Motor neuron (in vitro differentiated cells): ENCODE measurements at regions not wholly inside any gene's neighbourhood (a gene's known extent, or its start where the extent isn't known, plus 50 kb on each side); places are given as distances from the start of the nearest gene placed in this dataset.
A peak's percentile ranks its signal among the peaks of the same experiment; 100 is the strongest.
"Not testable (repeated sequence)": the region's sequence is repeated elsewhere in the genome, so short reads cannot be mapped to it uniquely, and the experiment has no call there.

Experiments used
- ATAC-seq, 8 experiments: fragments of 200-7000 bp; cut with Tn5 transposase; replicated peaks in 6 of 8; 2 replicates each; pipeline ENCODE4 v1.8.0; 2021; ENCODE audit warnings: mild to moderate bottlenecking in 8 of 8, moderate library complexity in 8 of 8
- H3K27ac ChIP-seq, 2 donors: fragments of 250-450 bp; sonication (Bioruptor Pico); 2 replicates each; pipeline ENCODE4 v1.9.0; 2021; ENCODE audit warnings: antibody characterized with exemption in 2 of 2, mild to moderate bottlenecking in 2 of 2, moderate library complexity in 1 of 2
- H3K4me1 ChIP-seq, 2 donors: fragments of 250-450 bp; sonication (Bioruptor Pico); replicated peaks in 1 of 2; 2 replicates each; pipeline ENCODE4 v1.6.1; 2021; ENCODE audit warnings: antibody characterized with exemption in 2 of 2, mild to moderate bottlenecking in 2 of 2, moderate library complexity in 1 of 2
- H3K4me3 ChIP-seq, 5 donors: fragments of 250-450 bp; sonication (Bioruptor Pico); 2 replicates each; pipeline ENCODE4 v1.9.0; 2021; ENCODE audit warnings: antibody characterized with exemption in 5 of 5, mild to moderate bottlenecking in 5 of 5, moderate library complexity in 4 of 5
- whole genome bisulfite sequencing, 10 experiments: fragments of 450-650 bp; shearing (Covaris generic); methylation state at CpG; one replicate each; pipeline ENCODE4 v1.0.0; 2022; 5-methylcytosine and 5-hydroxymethylcytosine counted together
- in situ Hi-C, 9 experiments: fragments of 400-800 bp; cut with MboI; loops; one replicate each; pipeline ENCODE4 v1.15.0; 2021; ENCODE audit warnings: low sequenced_read_pairs in 9 of 9, low pct_unique_long_range_greater_than_20kb in 2 of 9; ENCODE audit not compliant: unreplicated experiment in 9 of 9

DNA sequence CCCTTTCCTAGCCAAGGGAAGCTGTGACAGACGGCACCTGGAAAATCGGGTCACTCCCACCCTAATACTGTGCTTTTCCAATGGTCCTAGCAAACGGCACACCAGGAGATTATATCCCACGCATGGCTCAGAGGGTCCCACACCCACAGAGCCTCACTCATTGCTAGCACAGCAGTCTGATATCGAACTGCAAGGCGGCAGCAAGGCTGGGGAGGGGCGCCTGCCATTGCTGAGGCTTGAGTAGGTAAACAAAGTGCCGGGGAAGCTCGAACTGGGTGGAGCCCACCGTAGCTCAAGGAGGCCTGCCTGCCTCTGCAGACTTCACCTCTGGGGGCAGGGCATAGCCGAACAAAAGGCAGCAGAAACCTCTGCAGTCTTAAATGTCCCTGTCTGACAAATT, 91.4 kb upstream of the HMGXB4 start:
- H3K4me3 ChIP-seq, in situ Hi-C loops, ATAC-seq, H3K4me1 ChIP-seq, H3K27ac ChIP-seq: not testable (repeated sequence)
- 20 to 80% (median 40%) methylated on average over 1 to 3 of the region's 11 CpGs; no CpG with 5 or more reads in 7 of the 10 experiments for WGBS, 10 experiments

GRCh38 chr22:35170716-35171697, 86.3 kb upstream of the HMGXB4 start:
- ATAC-seq: no peak
- H3K27ac ChIP-seq: no peak overlapping the region
- WGBS, 10 experiments: 10 to 94% (median 72%) methylated on average over 2 to 7 of the region's 11 CpGs
- H3K4me1 ChIP-seq: peaks cover 27 to 31% of the 10 kb centered on the region in 2 donors
- no peak overlapping the region for H3K4me3 ChIP-seq
- in situ Hi-C loops: no loop called here

GRCh38 chr22:35172442-35172841, 84.9 kb upstream of the HMGXB4 start:
- Histone ChIP-seq H3K27ac (peak overlapping the region in 1 of 2 donors; percentile 17), H3K4me1 (peaks cover 27 to 31% of the 10 kb centered on the region in 2 donors), H3K4me3 (no peak overlapping the region)
- in situ Hi-C loops: no loop called here
- ATAC-seq: no peak
- WGBS, 10 experiments: 0 to 83% (median 60%) methylated on average over 1 to 3 of the region's 5 CpGs; no CpG with 5 or more reads in 5 of the 10 experiments

- Histone ChIP-seq H3K4me1 (peaks cover 27 to 31% of the 10 kb centered on the region in 2 donors), H3K4me3 (no peak overlapping the region), H3K27ac (peak overlapping the region; percentile 19 to 60)
- ATAC-seq: no peak
- in situ Hi-C loops: no loop called here
- WGBS, 10 experiments: 0 to 100% (median 50%) methylated on average over 1 to 2 of the region's 2 CpGs; no CpG with 5 or more reads in 5 of the 10 experiments
These were observed 83.6 kb upstream of the HMGXB4 start for GRCh38 chr22:35173655-35174054.

GRCh38 chr22:35174401-35175038, 82.8 kb upstream of the HMGXB4 start:
- H3K27ac ChIP-seq: peak overlapping the region in 1 of 2 donors; percentile 60
- peak in 5 of 8 experiments; percentile 65 to 89 (median 87) for ATAC-seq
- no peak overlapping the region for H3K4me3 ChIP-seq
- in situ Hi-C loops: no loop called here
- H3K4me1 ChIP-seq: peaks cover 27 to 31% of the 10 kb centered on the region in 2 donors
- 0 to 30% (median 1%) methylated on average over 1 to 5 of the region's 5 CpGs; no CpG with 5 or more reads in 2 of the 10 experiments for WGBS, 10 experiments

GRCh38 chr22:35175392-35175791, 81.9 kb upstream of the HMGXB4 start:
- Histone ChIP-seq H3K4me3 (no peak overlapping the region), H3K27ac (no peak overlapping the region), H3K4me1 (peaks cover 27 to 31% of the 10 kb centered on the region in 2 donors)
- ATAC-seq: no peak
- 0 to 83% (median 55%) methylated on average over 1 to 2 of the region's 2 CpGs; no CpG with 5 or more reads in 6 of the 10 experiments for WGBS, 10 experiments
- in situ Hi-C loops: no loop called here

GRCh38 chr22:35177811-35178210, 79.5 kb upstream of the HMGXB4 start:
- no peak for ATAC-seq
- peaks cover 15 to 19% of the 10 kb centered on the region in 2 donors for H3K4me1 ChIP-seq
- in situ Hi-C loops: no loop called here
- H3K27ac ChIP-seq: no peak overlapping the region
- no peak overlapping the region for H3K4me3 ChIP-seq
- 20 to 93% methylated on average over 2 of the region's 2 CpGs; no CpG with 5 or more reads in 8 of the 10 experiments for WGBS, 10 experiments

- no peak for ATAC-seq
- in situ Hi-C loops: no loop called here
- Histone ChIP-seq H3K27ac (no peak overlapping the region), H3K4me1 (peaks cover 10 to 13% of the 10 kb centered on the region in 2 donors), H3K4me3 (no peak overlapping the region)
- 25 to 100% (median 85%) methylated on average over 1 to 6 of the region's 10 CpGs; no CpG with 5 or more reads in 2 of the 10 experiments for WGBS, 10 experiments
These were observed 78.8 kb upstream of the HMGXB4 start for GRCh38 chr22:35178446-35178845.

GRCh38 chr22:35183917-35184316, 73.4 kb upstream of the HMGXB4 start:
- WGBS, 10 experiments: 0 to 82% (median 32%) methylated on average over 1 to 2 of the region's 2 CpGs
- no peaks in the 10 kb centered on the region for H3K4me1 ChIP-seq

GRCh38 chr22:35186492-35186891, 70.8 kb upstream of the HMGXB4 start:
- in situ Hi-C loops: no loop called here
- 0 to 100% (median 38%) methylated on average over 1 of the region's 1 CpG; no CpG with 5 or more reads in 2 of the 10 experiments for WGBS, 10 experiments
- H3K27ac ChIP-seq: no peak overlapping the region
- H3K4me3 ChIP-seq: no peak overlapping the region
- no peak for ATAC-seq
- H3K4me1 ChIP-seq: no peaks in the 10 kb centered on the region

More at GRCh38 chr22:35183917-35184316, 73.4 kb upstream of the HMGXB4 start:
- H3K27ac ChIP-seq: no peak overlapping the region
- H3K4me3 ChIP-seq: no peak overlapping the region
- ATAC-seq: no peak
- in situ Hi-C loops: no loop called here

DNA sequence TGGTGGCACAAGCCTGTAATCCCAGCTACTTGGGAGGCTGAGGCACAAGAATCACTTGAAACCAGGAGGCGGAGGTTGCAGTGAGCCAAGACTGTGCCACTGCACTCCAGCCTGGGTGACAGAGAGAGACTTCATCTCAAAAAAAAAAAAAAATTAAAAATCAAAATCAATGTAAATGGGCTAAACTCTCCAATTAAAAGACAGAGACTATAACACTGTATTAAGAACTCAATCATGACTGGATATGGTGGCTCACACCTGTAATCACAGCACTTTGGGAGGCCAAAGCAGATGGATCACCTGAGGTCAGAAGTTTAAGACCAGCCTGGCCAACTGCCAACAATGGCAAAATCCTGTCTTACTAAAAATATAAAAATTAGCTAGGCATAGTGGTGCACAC, 68.4 kb upstream of the HMGXB4 start:
- H3K27ac ChIP-seq, H3K4me3 ChIP-seq, in situ Hi-C loops, ATAC-seq, H3K4me1 ChIP-seq: not testable (repeated sequence)
- WGBS, 10 experiments: 0 to 93% (median 57%) methylated on average over 1 of the region's 1 CpG; no CpG with 5 or more reads in 3 of the 10 experiments

DNA sequence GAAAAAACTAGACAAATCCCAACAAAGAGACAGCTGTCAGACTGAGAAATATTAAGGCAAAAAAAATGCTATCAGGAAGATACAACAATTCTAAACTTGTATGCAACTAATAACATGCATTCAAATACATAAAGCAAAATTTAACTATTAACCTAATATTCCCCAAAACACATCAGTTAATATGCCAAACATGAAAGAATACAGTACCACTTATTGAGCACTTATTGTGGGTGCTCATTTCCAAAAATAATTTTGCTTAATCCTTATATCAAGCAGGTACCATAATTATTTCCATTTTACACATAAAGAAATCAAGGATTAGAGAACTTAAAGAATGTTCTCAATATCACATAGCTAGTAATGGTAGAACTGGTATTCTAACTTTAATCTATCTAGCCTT, 67.7 kb upstream of the HMGXB4 start:
- H3K27ac ChIP-seq: no peak overlapping the region
- in situ Hi-C loops: no loop called here
- H3K4me1 ChIP-seq: no peaks in the 10 kb centered on the region
- no peak for ATAC-seq
- H3K4me3 ChIP-seq: no peak overlapping the region

DNA sequence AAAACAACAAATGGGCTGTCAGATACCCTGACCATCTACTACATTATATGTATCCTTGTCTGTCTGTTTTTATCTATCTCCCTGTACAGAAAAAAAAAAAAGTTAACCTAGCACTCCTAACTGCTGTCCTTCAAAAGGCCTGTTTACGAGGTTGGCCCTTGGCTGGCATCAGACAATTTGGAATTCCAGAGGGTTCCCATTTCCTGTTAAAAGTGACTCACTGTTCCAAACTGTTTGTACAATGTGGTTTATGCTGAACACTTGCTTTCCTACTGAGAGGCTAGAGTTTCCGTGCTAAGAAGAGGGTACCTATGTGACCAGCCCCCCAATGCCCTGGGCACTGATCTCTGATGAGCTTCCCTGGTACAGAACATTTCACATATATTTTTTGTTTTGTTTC, 65.9 kb upstream of the HMGXB4 start:
- no peak overlapping the region for H3K4me3 ChIP-seq
- no peaks in the 10 kb centered on the region for H3K4me1 ChIP-seq
- in situ Hi-C loops: no loop called here
- ATAC-seq: no peak
- H3K27ac ChIP-seq: no peak overlapping the region
- 0 to 100% (median 60%) methylated on average over 1 to 2 of the region's 2 CpGs; no CpG with 5 or more reads in 1 of the 10 experiments for WGBS, 10 experiments
